Calu3 (cell line): ENCODE measurements at regions not wholly inside any gene's neighbourhood (a gene's known extent, or its start where the extent isn't known, plus 50 kb on each side); places are given as distances from the start of the nearest gene placed in this dataset.
A peak's percentile ranks its signal among the peaks of the same experiment; 100 is the strongest.

Source experiments
- BruUV-seq: library from RNA; stranded (reverse); fragments of 400-500 nt; replicated peaks from 2 replicates; lab custom pipeline; 2021; lab: Mats Ljungman, UMichigan
- CTCF ChIA-PET: fragments of 300-600 bp; sonication (Branson Sonifier 250); formaldehyde crosslinking; loops from one replicate; lab custom pipeline; 2022; ENCODE audit warnings: antibody characterized with exemption; lab: Charles Lee
- DNase-seq: peaks from one replicate; pipeline ENCODE4 v3.0.0; 2022
- H3K27ac Mint-ChIP-seq: one replicate; pipeline ENCODE4 v1.8.0; 2022; ENCODE audit warnings: mixed read lengths; ENCODE audit not compliant: unreplicated experiment
- H3K27me3 Mint-ChIP-seq: one replicate; pipeline ENCODE4 v1.8.0; 2022; ENCODE audit warnings: mixed read lengths; ENCODE audit not compliant: unreplicated experiment
- H3K36me3 Mint-ChIP-seq: one replicate; pipeline ENCODE4 v1.8.0; 2022; ENCODE audit warnings: mild to moderate bottlenecking, moderate library complexity, mixed read lengths; ENCODE audit not compliant: insufficient read depth, unreplicated experiment
- H3K4me1 Mint-ChIP-seq: one replicate; pipeline ENCODE4 v1.8.0; 2022; ENCODE audit warnings: mild to moderate bottlenecking, low read depth, mixed read lengths; ENCODE audit not compliant: unreplicated experiment
- H3K4me3 Mint-ChIP-seq: one replicate; pipeline ENCODE4 v1.8.0; 2022; ENCODE audit warnings: mild to moderate bottlenecking, low read depth, moderate library complexity, mixed read lengths; ENCODE audit not compliant: unreplicated experiment
- H3K9me3 Mint-ChIP-seq: one replicate; pipeline ENCODE4 v1.8.0; 2022; ENCODE audit warnings: low read depth, mixed read lengths; ENCODE audit not compliant: unreplicated experiment
- intact Hi-C: fragments of 100-400 bp; cut with micrococcal nuclease; formaldehyde crosslinking; loops from one replicate; pipeline ENCODE4 v1.10.0; 2022; ENCODE audit not compliant: unreplicated experiment
- TF ChIP-seq, protein P1 (sequence below): fragments of 200-600 bp; IDR thresholded peaks from one replicate; pipeline ENCODE4 v1.8.0; 2022; ENCODE audit warnings: antibody characterized with exemption; ENCODE audit not compliant: unreplicated experiment

DNA sequence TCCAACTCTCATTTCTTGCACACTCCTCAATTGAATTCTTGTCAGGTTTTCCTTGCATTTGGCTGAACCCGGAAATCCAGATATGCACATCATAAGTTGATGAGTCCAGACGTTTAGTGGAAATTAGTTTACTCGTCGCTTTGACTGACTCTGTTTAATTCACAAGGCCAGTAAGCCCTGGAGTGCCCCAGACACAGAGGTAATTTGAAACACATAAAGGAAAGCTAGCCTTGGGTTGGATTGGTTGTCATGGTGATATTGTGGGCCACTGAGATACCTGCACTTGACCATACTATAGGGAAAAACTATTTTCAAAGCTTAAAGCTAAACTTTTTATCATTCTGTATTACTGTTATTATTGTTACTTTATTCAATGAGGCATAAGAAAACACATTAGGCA, 178.3 kb upstream of the CA10 start:
- Mint-ChIP-seq H3K27ac (no peak overlapping the region), H3K27me3 (no peaks in the 10 kb centered on the region), H3K9me3 (no peaks in the 10 kb centered on the region), H3K4me3 (no peak overlapping the region), H3K4me1 (no peaks in the 10 kb centered on the region), H3K36me3 (no peaks in the 10 kb centered on the region)
- intact Hi-C loops: no loop called here
- BruUV-seq: no TSS peak
- CTCF ChIA-PET: no interaction called here
- TF ChIP-seq, protein P1, sequence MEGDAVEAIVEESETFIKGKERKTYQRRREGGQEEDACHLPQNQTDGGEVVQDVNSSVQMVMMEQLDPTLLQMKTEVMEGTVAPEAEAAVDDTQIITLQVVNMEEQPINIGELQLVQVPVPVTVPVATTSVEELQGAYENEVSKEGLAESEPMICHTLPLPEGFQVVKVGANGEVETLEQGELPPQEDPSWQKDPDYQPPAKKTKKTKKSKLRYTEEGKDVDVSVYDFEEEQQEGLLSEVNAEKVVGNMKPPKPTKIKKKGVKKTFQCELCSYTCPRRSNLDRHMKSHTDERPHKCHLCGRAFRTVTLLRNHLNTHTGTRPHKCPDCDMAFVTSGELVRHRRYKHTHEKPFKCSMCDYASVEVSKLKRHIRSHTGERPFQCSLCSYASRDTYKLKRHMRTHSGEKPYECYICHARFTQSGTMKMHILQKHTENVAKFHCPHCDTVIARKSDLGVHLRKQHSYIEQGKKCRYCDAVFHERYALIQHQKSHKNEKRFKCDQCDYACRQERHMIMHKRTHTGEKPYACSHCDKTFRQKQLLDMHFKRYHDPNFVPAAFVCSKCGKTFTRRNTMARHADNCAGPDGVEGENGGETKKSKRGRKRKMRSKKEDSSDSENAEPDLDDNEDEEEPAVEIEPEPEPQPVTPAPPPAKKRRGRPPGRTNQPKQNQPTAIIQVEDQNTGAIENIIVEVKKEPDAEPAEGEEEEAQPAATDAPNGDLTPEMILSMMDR: no peak
- DNase-seq: no peak

- CTCF ChIA-PET: interaction anchor here (0.9 to 1.5 kb wide), 3 partner anchors 136 to 542 kb away, joined by 3 to 5 read pairs (median 3); no protein-coding TSS in a partner anchor
- peak overlapping the region; percentile 93 for H3K27ac Mint-ChIP-seq
- intact Hi-C loops: loop anchor here (1.0 to 2.0 kb wide), 2 partner anchors 9 to 158 kb away; no protein-coding TSS in a partner anchor
- no TSS peak for BruUV-seq
- TF ChIP-seq, protein P1: no peak
- H3K36me3 Mint-ChIP-seq: peaks cover 8% of the 10 kb centered on the region
- H3K9me3 Mint-ChIP-seq: peaks cover 8% of the 10 kb centered on the region
- peak; percentile 66 for DNase-seq
- peaks cover 34% of the 10 kb centered on the region for H3K4me1 Mint-ChIP-seq
- H3K27me3 Mint-ChIP-seq: no peaks in the 10 kb centered on the region
- H3K4me3 Mint-ChIP-seq: peak overlapping the region; percentile 20
These were observed 147.8 kb upstream of the CA10 start for GRCh38 chr17:52306314-52306713.

- no peaks in the 10 kb centered on the region for H3K36me3 Mint-ChIP-seq
- no peaks in the 10 kb centered on the region for H3K9me3 Mint-ChIP-seq
- DNase-seq: no peak
- no TSS peak for BruUV-seq
- CTCF ChIA-PET: interaction anchor here (1.1 kb wide), 1 partner anchor 534 kb away, joined by 3 read pairs; no protein-coding TSS in a partner anchor
- no peak overlapping the region for H3K4me3 Mint-ChIP-seq
- intact Hi-C loops: loop anchor here (5.0 kb wide), 2 partner anchors 537 to 712 kb away; no protein-coding TSS in a partner anchor
- H3K4me1 Mint-ChIP-seq: peaks cover 24% of the 10 kb centered on the region
- TF ChIP-seq, protein P1: no peak
- no peak overlapping the region for H3K27ac Mint-ChIP-seq
- H3K27me3 Mint-ChIP-seq: no peaks in the 10 kb centered on the region
These were observed 140.4 kb upstream of the CA10 start for GRCh38 chr17:52298881-52299280.

GRCh38 chr17:52297230-52298010, 138.9 kb upstream of the CA10 start:
- BruUV-seq: no TSS peak
- Mint-ChIP-seq H3K4me1 (peaks cover 24% of the 10 kb centered on the region), H3K36me3 (no peaks in the 10 kb centered on the region), H3K27ac (no peak overlapping the region), H3K27me3 (no peaks in the 10 kb centered on the region), H3K4me3 (no peak overlapping the region), H3K9me3 (no peaks in the 10 kb centered on the region)
- DNase-seq: peak; percentile 57
- intact Hi-C loops: loop anchor here (1.0 to 5.0 kb wide), 4 partner anchors 9 to 710 kb away; no protein-coding TSS in a partner anchor
- CTCF ChIA-PET: interaction anchor here (0.8 to 1.5 kb wide), 2 partner anchors 126 to 154 kb away, joined by 3 to 11 read pairs; no protein-coding TSS in a partner anchor
- TF ChIP-seq, protein P1: peak; percentile 61
